ENCODE measurements at regions not wholly inside any gene's neighbourhood (a gene's known extent, or its start where the extent isn't known, plus 50 kb on each side); places are given as distances from the start of the nearest gene placed in this dataset.

DNA sequence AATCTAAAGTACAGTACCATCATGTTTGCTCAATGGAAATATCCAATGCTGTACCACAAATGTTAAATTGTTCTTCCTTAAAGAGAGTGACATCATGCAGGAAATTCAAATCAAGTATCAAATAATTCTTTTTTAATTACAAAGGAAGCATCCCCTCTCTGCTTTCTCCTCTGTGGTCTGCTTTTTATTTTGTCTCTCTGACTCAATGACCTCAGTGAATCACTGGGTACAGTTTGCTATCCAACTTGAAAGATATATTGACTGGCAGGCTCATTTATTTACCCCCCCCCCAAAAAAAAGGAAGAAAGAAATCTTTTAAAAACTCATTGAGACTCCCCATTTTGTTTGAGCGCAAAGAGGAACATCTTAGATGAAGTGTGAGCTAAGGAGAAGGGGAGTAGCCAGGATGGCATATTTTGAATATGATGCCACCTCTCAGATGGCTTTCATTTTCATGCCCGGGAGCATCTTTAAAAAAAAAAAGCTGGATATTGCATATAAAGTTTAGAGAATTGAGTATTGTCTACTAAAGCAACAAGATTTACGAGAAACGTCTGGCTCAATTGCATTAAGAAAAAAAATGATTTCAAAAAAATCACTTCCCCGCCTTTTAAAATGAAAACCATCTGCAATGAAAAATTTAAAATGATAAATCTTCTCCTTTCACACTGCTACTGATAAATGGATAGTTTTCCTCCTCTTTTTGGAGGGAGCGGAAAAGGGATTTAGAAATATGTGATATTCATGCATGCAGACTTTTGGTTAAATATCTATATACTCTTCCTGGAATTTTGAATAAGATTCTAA, 307.1 kb upstream of the DPH6 start:
- DNase-seq (ENCODE audit: low read depth in 2 of 3, low spot score in 2 of 3): no peak

DNA sequence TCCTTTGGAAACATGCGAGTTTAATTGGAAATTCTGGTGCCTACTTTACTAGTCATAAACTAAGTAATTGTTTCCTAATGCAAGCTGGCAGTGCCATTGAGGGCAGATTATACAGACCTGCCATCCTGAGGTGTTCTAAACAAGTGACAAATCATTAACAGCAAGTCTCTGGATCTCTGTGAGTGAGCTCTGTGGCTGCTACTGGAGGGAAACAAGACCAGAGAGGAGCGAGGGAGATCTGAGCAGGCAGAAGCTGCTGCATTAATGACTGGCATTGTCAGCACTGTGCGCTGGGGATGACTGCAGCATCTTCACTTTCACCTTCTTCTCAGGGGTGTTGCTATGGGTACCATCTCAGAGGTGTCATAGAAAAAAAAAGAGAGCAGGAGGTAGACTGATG, 308.4 kb upstream of the DPH6 start:
- DNase-seq (ENCODE audit: low read depth in 2 of 3, low spot score in 2 of 3): no peak

- DNase-seq (ENCODE audit: low read depth in 2 of 3, low spot score in 2 of 3): no peak
Measured at GRCh38 chr15:35857567-35858226, 311.7 kb upstream of the DPH6 start.

DNA sequence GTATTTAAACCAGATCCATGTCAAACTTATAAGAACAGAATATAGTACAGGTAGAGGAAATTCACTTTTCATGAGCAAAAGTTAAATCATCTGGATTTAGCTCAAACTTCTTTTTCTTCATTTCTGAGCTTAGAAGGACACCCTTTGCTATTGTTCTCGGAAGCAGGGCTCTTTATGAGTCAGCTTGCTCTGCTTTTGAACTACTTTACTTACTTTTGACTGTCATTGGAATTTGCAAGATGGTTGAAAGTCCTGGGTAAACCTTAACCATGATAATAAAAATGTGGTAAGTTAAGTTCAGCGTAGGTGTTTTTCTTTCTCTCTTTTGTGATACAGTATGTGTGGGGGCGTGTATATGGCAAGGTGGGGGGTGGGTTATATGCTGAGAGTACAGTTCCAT, 312.7 kb upstream of the DPH6 start:
- DNase-seq (ENCODE audit: low read depth in 2 of 3, low spot score in 2 of 3): no peak

GRCh38 chr15:35863655-35864054, 317.7 kb upstream of the DPH6 start:
- DNase-seq (ENCODE audit: low read depth in 2 of 3, low spot score in 2 of 3): no peak

DNA sequence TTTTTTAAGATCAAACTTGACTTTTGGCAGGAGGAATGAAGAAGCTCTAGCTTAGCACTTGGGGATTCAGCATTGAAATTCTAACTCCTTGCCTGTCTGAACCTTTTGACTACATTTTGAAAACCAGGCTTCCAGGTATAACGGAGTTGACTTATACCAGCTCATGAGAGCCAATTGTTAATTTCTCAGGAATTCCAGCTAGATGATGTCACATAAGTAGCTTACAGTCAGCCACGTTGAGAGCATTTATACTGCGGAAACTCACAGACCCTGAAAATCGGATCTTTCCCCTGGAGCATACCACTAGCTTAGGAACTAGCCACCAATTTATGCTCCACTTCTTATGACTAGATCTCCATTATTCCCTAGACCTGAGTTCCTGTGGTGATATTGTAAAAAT, 321.4 kb upstream of the DPH6 start:
- no peak for DNase-seq (ENCODE audit: low read depth in 2 of 3, low spot score in 2 of 3)

- no peak for DNase-seq (ENCODE audit: low read depth in 2 of 3, low spot score in 2 of 3)
Measured at GRCh38 chr15:35871282-35871681, 325.3 kb upstream of the DPH6 start.

GRCh38 chr15:35871812-35872211, 325.8 kb upstream of the DPH6 start:
- DNase-seq (ENCODE audit: low read depth in 2 of 3, low spot score in 2 of 3): no peak

GRCh38 chr15:35872577-35872976, 326.6 kb upstream of the DPH6 start:
- DNase-seq (ENCODE audit: low read depth in 2 of 3, low spot score in 2 of 3): no peak

GRCh38 chr15:35874260-35874905, 328.4 kb upstream of the DPH6 start:
- DNase-seq (ENCODE audit: low read depth in 2 of 3, low spot score in 2 of 3): no peak

DNA sequence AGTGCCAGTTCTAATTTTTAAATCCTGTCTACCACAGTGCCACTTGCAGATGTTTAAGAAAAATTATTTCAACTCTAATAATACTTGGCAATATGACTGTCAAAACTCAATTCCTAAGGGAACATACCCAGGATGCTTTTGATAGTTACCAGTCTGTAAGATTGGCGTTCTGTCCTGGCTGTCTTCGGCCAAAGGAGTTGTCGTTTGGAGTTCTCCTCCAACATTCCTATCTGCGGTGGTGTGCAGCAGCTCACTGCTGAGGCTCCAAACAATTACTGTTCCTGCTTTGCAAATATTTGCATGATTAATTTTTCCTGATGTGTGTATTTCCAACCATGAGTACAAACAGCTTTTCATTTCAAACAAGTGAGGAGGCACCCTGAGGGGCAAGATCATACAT, 330.8 kb upstream of the DPH6 start:
- no peak for DNase-seq (ENCODE audit: low read depth in 2 of 3, low spot score in 2 of 3)

DNA sequence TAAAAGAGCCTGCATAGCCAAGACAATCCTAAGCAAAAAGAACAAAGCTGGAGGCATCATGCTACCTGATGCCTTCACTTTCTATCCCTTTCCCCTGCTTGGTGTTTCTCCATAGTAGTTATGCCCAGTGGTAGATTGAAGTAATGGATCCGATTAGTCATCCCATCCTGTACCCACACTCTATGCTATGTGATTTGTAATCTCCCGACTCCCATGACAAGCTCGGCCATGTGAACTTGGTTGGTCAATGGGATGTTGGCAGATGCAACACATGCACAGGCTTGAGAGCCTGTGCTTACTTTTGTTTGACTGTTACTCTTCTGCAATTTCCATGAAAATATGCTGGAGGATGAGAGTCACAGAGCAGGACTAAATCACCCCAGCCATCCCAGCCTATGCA, 334.9 kb upstream of the DPH6 start:
- DNase-seq (ENCODE audit: low read depth in 2 of 3, low spot score in 2 of 3): no peak

- no peak for DNase-seq (ENCODE audit: low read depth in 2 of 3, low spot score in 2 of 3)
Measured at GRCh38 chr15:35885870-35886269, 339.9 kb upstream of the DPH6 start.

DNA sequence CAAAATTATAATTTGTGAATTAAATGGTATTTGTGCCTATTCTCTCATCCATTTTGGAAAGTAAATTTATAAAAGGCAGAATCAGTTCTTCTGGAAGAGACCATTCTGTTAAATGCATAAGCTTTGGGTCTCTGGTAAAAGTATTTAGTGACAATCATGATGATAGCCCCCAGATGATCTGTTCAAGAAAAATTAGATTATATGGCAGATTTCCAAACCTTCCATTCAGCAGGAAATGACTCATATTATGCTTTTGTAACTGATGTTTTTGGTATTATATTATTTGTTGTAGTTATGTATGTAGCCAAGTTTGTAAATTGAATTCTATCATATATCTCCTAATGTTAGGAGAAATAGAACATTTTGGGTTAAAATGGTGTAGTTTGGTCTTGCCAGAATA, 340.8 kb upstream of the DPH6 start:
- no peak for DNase-seq (ENCODE audit: low read depth in 2 of 3, low spot score in 2 of 3)

GRCh38 chr15:35888815-35889214, 342.9 kb upstream of the DPH6 start:
- DNase-seq (ENCODE audit: low read depth in 2 of 3, low spot score in 2 of 3): no peak

- DNase-seq (ENCODE audit: low read depth in 2 of 3, low spot score in 2 of 3): no peak
Measured at GRCh38 chr15:35907511-35907910, 361.5 kb upstream of the DPH6 start.

DNA sequence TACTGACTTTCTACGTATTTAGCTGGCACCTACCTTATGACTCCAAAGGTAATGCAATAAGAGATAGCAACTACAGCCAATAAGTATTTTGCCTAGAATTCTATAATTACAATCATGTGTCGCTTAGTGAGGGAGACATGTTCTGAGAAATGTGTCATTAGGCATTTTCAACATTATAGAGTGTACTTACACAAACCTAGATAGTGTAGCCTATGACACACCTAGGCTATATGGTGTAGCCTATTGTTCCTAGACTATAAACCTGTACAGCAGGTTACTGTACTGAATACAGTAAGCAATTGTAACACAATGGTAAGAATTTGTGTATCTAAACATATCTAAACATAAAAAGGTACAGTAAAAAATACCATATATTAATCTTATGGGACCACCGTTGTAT, 363.4 kb upstream of the DPH6 start:
- no peak for DNase-seq (ENCODE audit: low read depth in 2 of 3, low spot score in 2 of 3)

DNA sequence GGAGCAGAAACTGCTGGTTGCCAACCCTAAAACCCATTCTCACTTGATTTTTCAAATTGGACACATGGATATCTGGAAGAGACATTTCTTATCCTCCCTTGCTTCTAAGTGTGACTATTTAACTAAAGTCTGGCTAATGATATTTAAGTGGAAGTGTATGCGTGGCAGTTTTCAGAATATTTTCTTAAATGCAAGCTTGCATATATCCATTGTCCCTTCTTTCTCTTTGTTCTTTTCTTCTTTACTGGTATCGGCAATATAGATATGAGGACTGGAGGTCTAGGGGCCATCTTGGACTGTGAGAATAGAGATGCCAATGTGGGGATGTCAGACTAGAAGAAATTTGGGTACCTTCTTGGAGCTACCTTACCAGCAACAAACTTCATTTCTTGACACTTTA, 364.3 kb upstream of the DPH6 start:
- DNase-seq (ENCODE audit: low read depth in 2 of 3, low spot score in 2 of 3): no peak

DNA sequence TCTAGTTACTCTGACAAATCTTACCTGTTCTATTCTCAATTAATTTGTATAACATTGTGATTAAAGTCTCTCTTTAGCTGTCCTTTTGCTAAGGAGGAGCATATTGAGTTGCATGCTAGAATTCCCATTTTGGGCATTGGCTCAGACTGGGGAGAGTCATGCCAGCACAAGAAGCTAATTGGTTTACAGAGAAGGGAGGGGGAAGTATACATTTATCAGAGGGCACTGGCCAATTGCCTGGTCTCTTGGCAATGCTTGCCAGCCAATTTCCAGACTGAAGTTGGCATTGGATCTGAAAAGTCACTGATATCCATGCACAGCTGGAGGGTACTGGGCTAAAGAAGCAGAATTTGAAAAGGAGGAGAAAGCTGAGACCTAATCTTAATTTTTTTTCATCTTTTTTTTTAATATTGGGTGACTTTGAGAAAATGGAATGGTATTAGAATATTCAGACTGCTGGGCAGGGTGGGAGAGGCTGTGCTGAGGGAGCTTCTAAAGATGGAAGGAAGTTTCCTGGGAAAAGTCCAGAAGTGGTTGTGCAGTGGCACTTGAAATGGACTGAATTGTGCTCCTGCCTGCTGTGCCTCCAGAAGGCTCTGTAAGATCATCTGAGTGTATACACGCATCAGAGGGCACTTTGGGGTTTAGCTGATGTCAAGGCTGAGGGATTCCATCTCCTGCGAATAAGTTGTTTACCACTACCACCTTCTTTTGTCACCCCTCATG, 365.2 kb upstream of the DPH6 start:
- DNase-seq (ENCODE audit: low read depth in 2 of 3, low spot score in 2 of 3): no peak

DNA sequence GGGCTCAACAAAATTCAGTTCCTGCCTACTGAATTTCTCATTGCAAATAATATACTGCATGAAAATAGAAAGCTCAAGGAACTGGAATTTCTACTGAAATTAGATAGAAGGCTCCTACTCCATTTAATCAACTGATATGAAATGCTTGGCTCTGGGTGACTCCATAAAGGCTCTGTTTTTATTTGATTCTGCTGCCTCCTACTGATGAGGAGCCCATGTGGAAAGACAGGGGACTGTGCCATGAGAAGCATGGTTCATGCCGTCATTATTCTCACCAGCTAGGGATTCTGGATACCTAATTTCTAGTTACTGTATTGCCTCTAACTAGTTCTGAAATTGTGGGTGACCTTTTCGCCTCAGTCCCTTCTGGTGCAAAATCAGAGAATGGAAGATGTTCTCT, 366.2 kb upstream of the DPH6 start:
- no peak for DNase-seq (ENCODE audit: low read depth in 2 of 3, low spot score in 2 of 3)

DNA sequence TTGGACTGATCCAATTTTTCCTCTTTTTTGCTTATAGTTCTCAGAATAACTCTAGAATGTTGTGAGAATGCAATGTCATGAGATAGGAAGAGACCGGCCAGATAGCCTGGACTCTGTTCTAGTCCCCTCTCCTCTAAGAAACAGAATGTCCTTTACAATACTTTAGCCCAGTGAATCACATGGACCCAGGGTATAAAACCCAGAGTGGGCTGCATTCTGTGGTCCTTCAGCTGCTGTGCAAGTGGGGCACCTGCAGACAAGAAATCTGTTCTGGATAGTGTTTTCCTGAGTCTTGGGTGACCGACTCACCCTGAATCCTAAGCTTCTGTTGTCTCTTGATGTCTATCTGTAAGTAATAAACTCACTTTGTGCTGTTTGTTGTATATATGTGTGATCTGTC, 368.6 kb upstream of the DPH6 start:
- DNase-seq (ENCODE audit: low read depth in 2 of 3, low spot score in 2 of 3): no peak

DNA sequence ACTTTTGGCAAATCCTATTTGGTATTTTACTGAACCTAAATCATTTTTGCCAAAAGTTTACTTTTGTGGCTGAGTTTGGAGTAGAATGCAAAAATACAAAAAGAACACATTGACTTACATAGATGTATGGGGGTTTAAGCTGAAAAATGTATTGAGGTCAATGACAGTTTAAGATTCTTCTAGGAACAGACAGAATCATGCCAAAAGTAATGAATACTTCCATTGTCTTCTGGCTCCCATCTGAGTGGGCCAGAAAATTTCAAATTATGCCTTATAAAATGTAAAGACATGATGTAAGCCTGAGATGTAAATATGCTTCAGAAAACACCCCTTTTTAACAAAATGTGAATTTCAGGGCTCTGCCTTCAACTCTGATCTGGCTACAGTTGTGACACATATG, 375.1 kb upstream of the DPH6 start:
- no peak for DNase-seq (ENCODE audit: low read depth in 2 of 3, low spot score in 2 of 3)

Data from activated CD8-positive, alpha-beta memory T cell treated with anti-CD3 and anti-CD28 coated beads for 48 hours (primary cell).